WI38 (cell line): ENCODE measurements at regions not wholly inside any gene's neighbourhood (a gene's known extent, or its start where the extent isn't known, plus 50 kb on each side); places are given as distances from the start of the nearest gene placed in this dataset.

Experiments used
- H3K4me3 ChIP-seq: 2 replicates; pipeline ENCODE4 v1.5.1; 2011; ENCODE audit warnings: low read depth, mild to moderate bottlenecking, control low read depth, low read length
- CTCF ChIP-seq: IDR thresholded peaks from 2 replicates; pipeline ENCODE4 v1.5.1; 2012; ENCODE audit warnings: low read depth, mild to moderate bottlenecking, control low read depth, low read length

DNA sequence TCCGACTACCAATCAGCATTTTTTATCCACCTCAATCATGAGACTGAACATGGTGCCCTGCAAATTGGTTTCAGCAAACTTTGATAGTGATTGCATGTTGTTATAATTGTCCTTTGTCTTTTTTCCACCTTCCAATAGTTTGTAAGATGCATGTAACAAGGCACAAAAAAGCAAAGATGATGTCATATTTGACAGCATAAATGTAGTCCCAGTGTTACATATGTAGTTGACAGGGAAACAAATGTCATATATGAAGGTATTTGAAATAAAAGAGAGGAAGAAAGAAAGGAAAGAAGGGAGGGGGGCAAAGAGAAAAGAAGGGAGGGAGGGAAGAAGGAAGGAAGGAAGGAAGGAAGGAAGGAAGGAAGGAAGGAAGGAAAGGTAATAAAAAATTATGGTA, 441.7 kb upstream of the CPEB2 start:
- TF ChIP-seq CTCF: no peak
- H3K4me3 ChIP-seq: no peak overlapping the region

DNA sequence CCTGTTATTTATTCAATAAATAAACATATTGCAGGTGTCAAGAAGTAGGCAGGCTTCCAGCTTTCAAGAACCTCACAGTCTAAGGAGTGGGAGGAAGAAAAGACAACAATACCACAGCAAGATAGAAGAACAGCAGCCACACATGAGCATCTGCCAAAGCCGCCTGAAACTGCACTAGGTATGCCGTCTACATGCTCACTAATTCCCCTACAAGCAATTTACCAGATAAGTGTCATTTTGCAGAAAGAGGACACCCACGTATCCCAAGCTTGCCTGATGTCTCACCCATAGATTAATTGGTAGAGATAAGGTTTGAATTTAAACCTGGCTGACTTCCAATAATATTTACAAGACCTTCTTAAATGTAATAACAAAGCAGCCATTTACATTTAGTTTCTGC, 439.4 kb upstream of the CPEB2 start:
- no peak overlapping the region for H3K4me3 ChIP-seq
- no peak for TF ChIP-seq CTCF

GRCh38 chr4:14564281-14564680, 438.0 kb upstream of the CPEB2 start:
- no peak overlapping the region for H3K4me3 ChIP-seq
- no peak for TF ChIP-seq CTCF

DNA sequence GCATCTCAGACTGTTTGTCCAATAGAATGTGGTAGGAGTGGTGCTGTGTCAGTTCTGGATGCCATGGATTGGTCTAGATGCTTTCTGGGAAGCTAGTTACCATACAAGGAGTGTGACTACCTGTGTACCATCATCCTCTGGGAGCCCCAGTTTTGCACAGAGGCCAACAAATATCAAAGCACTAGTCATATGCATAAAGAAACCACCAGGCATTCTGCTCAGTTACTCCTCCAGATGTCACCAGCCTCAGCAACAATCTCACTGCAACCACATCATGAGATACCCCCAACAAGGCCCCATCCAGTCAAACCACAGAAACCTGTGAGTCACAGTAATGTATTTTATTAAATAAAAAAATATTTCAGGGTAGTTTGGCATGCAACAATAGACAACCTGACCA, 435.8 kb upstream of the CPEB2 start:
- H3K4me3 ChIP-seq: no peak overlapping the region
- TF ChIP-seq CTCF: no peak

DNA sequence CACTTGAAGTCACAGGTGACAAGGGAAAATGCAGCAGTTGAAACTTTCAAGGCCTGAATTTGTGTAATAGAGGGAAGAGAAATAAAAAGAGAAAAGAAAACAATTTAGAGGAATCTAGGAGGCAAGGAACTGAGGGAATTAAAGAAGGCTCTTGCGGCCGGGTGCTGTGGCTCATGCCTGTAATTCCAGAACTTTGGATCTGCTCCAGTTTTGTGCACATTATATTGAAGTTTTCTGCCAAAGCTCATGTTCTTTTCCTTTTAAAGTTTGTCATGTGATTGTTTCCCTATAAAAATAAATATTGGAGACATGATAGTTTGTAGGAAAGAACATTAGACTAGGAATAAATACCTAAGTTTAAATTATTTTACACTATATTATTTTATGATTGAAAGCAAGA, 433.9 kb upstream of the CPEB2 start:
- no peak for TF ChIP-seq CTCF
- H3K4me3 ChIP-seq: no peak overlapping the region

DNA sequence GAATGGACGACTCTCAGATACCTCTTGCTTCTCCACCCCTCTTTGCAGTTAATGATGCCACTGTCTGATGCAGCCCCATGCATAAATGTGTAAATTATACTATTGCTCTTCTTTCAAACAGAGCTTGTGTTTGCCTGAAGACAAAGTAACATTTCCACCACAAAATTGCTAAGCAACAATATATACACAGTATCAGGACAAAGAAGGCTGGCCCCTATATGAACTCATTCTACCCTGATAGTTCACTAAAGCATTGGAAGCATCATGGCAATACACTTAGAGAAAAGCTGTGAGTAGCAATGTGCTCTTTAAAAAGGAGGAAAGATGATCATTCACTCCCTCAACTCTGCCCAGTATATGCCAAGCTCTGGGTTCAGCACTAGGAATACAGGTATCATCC, 427.0 kb upstream of the CPEB2 start:
- no peak overlapping the region for H3K4me3 ChIP-seq
- no peak for TF ChIP-seq CTCF

- H3K4me3 ChIP-seq: no peak overlapping the region
- no peak for TF ChIP-seq CTCF
These were observed 426.4 kb upstream of the CPEB2 start for GRCh38 chr4:14575919-14576318.
